ENCODE measurements at regions not wholly inside any gene's neighbourhood (a gene's known extent, or its start where the extent isn't known, plus 50 kb on each side); places are given as distances from the start of the nearest gene placed in this dataset.
"Not testable (repeated sequence)": the region's sequence is repeated elsewhere in the genome, so short reads cannot be mapped to it uniquely, and the experiment has no call there.

- Histone ChIP-seq H3K36me3 (no peaks in the 10 kb centered on the region), H3K9me3 (no peaks in the 10 kb centered on the region), H3K4me3 (no peak overlapping the region), H3K27ac (no peak overlapping the region), H3K27me3 (replicated peaks; ENCODE audit: insufficient read depth) (no peaks in the 10 kb centered on the region), H3K4me1 (ENCODE audit: control insufficient read depth in 1 of 2, low read depth in 2 of 2) (peaks cover 0 to 9% of the 10 kb centered on the region in 2 donors)
- DNase-seq (ENCODE audit: low spot score) (no peak), ATAC-seq (ENCODE audit: insufficient number of reproducible peaks, low FRiP score, low read depth) (no peak)
- no peak for TF ChIP-seq CTCF (IDR thresholded peaks at IDR 0.05)
These were observed 103.3 kb downstream of the C5orf15 start for GRCh38 chr5:133865113-133865512.

- ATAC-seq (ENCODE audit: insufficient number of reproducible peaks, low FRiP score, low read depth) = no peak
- Histone ChIP-seq H3K27me3 (replicated peaks; ENCODE audit: insufficient read depth) (no peaks in the 10 kb centered on the region), H3K36me3 (no peaks in the 10 kb centered on the region), H3K27ac (no peak overlapping the region), H3K4me3 (no peak overlapping the region), H3K9me3 (no peaks in the 10 kb centered on the region), H3K4me1 (ENCODE audit: control insufficient read depth in 1 of 2, low read depth in 2 of 2) (peaks cover 0 to 5% of the 10 kb centered on the region in 2 donors)
- no peak for TF ChIP-seq CTCF (IDR thresholded peaks at IDR 0.05)
- DNase-seq (ENCODE audit: low spot score) = no peak
These were observed 103.7 kb downstream of the C5orf15 start for GRCh38 chr5:133864711-133865110.

GRCh38 chr5:133863857-133864585, 104.4 kb downstream of the C5orf15 start:
- Histone ChIP-seq H3K27me3 (replicated peaks; ENCODE audit: insufficient read depth) (no peaks in the 10 kb centered on the region), H3K4me1 (ENCODE audit: control insufficient read depth in 1 of 2, low read depth in 2 of 2) (no peaks in the 10 kb centered on the region), H3K36me3 (no peaks in the 10 kb centered on the region), H3K4me3 (no peak overlapping the region), H3K27ac (no peak overlapping the region), H3K9me3 (no peaks in the 10 kb centered on the region)
- no peak for ATAC-seq (ENCODE audit: insufficient number of reproducible peaks, low FRiP score, low read depth)
- no peak for TF ChIP-seq CTCF (IDR thresholded peaks at IDR 0.05)
- DNase-seq (ENCODE audit: low spot score) = no peak

GRCh38 chr5:133861161-133861737, 107.2 kb downstream of the C5orf15 start:
- DNase-seq (ENCODE audit: low spot score) (no peak), ATAC-seq (ENCODE audit: insufficient number of reproducible peaks, low FRiP score, low read depth) (no peak)
- TF ChIP-seq CTCF (IDR thresholded peaks at IDR 0.05) = no peak
- Histone ChIP-seq H3K4me1 (ENCODE audit: control insufficient read depth in 1 of 2, low read depth in 2 of 2) (no peaks in the 10 kb centered on the region), H3K36me3 (no peaks in the 10 kb centered on the region), H3K27ac (no peak overlapping the region), H3K9me3 (no peaks in the 10 kb centered on the region), H3K27me3 (replicated peaks; ENCODE audit: insufficient read depth) (no peaks in the 10 kb centered on the region), H3K4me3 (no peak overlapping the region)

- ATAC-seq (ENCODE audit: insufficient number of reproducible peaks, low FRiP score, low read depth) (no peak), DNase-seq (ENCODE audit: low spot score) (no peak)
- no peak for TF ChIP-seq CTCF (IDR thresholded peaks at IDR 0.05)
- Histone ChIP-seq H3K27me3 (replicated peaks; ENCODE audit: insufficient read depth) (no peaks in the 10 kb centered on the region), H3K4me3 (no peak overlapping the region), H3K9me3 (no peaks in the 10 kb centered on the region), H3K36me3 (no peaks in the 10 kb centered on the region), H3K4me1 (ENCODE audit: control insufficient read depth in 1 of 2, low read depth in 2 of 2) (no peaks in the 10 kb centered on the region), H3K27ac (no peak overlapping the region)
These were observed 109.4 kb downstream of the C5orf15 start for GRCh38 chr5:133859073-133859472.

- H3K27me3 ChIP-seq (replicated peaks; ENCODE audit: insufficient read depth); H3K36me3 ChIP-seq; ATAC-seq (ENCODE audit: insufficient number of reproducible peaks, low FRiP score, low read depth); H3K4me3 ChIP-seq; H3K9me3 ChIP-seq; H3K4me1 ChIP-seq (ENCODE audit: control insufficient read depth in 1 of 2, low read depth in 2 of 2); H3K27ac ChIP-seq; DNase-seq (ENCODE audit: low spot score): not testable (repeated sequence)
These were observed 110.7 kb downstream of the C5orf15 start for GRCh38 chr5:133857595-133858313.

Data from thoracic aorta (tissue), 2 donors.